TTC549 (cell line): ENCODE measurements at regions not wholly inside any gene's neighbourhood (a gene's known extent, or its start where the extent isn't known, plus 50 kb on each side); places are given as distances from the start of the nearest gene placed in this dataset.
"Not testable (repeated sequence)": the region's sequence is repeated elsewhere in the genome, so short reads cannot be mapped to it uniquely, and the experiment has no call there.

ENCODE experiments used
- FAIRE-seq: peaks from 2 replicates; lab custom pipeline; 2012; peaks lifted over from hg19 to GRCh38; lab: Jason Lieb, UNC

GRCh38 chr1:60914982-60915381 lies 167.4 kb upstream of the NFIA start:
- FAIRE-seq = no peak

GRCh38 chr1:60913708-60914107 lies 168.7 kb upstream of the NFIA start:
- FAIRE-seq = not testable (repeated sequence)

- no peak for FAIRE-seq
Measured at GRCh38 chr1:60913039-60913438, 169.3 kb upstream of the NFIA start.

GRCh38 chr1:60911966-60912697 lies 170.2 kb upstream of the NFIA start:
- no peak for FAIRE-seq

- no peak for FAIRE-seq
Measured at GRCh38 chr1:60908159-60908558, 174.2 kb upstream of the NFIA start.

GRCh38 chr1:60906526-60906925 lies 175.8 kb upstream of the NFIA start:
- FAIRE-seq = no peak

GRCh38 chr1:60906039-60906438 lies 176.3 kb upstream of the NFIA start:
- FAIRE-seq = no peak

GRCh38 chr1:60904099-60904851 lies 178.1 kb upstream of the NFIA start:
- no peak for FAIRE-seq

GRCh38 chr1:60903591-60903990 lies 178.8 kb upstream of the NFIA start:
- no peak for FAIRE-seq

- FAIRE-seq = no peak
Measured at GRCh38 chr1:60899464-60899863, 182.9 kb upstream of the NFIA start.

GRCh38 chr1:60898987-60899386 lies 183.4 kb upstream of the NFIA start:
- FAIRE-seq = no peak

- FAIRE-seq = no peak
Measured at GRCh38 chr1:60898413-60898812, 183.9 kb upstream of the NFIA start.

GRCh38 chr1:60896701-60897363 lies 185.5 kb upstream of the NFIA start:
- no peak for FAIRE-seq

GRCh38 chr1:60895701-60896100 lies 186.7 kb upstream of the NFIA start:
- no peak for FAIRE-seq

GRCh38 chr1:60895252-60895651 lies 187.1 kb upstream of the NFIA start:
- no peak for FAIRE-seq

GRCh38 chr1:60894741-60895140 lies 187.6 kb upstream of the NFIA start:
- FAIRE-seq = no peak

GRCh38 chr1:60894130-60894529 lies 188.2 kb upstream of the NFIA start:
- no peak for FAIRE-seq

- no peak for FAIRE-seq
Measured at GRCh38 chr1:60893136-60893930, 189.0 kb upstream of the NFIA start.

GRCh38 chr1:60891765-60892164 lies 190.6 kb upstream of the NFIA start:
- FAIRE-seq = no peak

- no peak for FAIRE-seq
Measured at GRCh38 chr1:60891281-60891680, 191.1 kb upstream of the NFIA start.

- no peak for FAIRE-seq
Measured at GRCh38 chr1:60890664-60891063, 191.7 kb upstream of the NFIA start.

- FAIRE-seq = no peak
Measured at GRCh38 chr1:60889709-60890108, 192.7 kb upstream of the NFIA start.

- no peak for FAIRE-seq
Measured at GRCh38 chr1:60888126-60888525, 194.2 kb upstream of the NFIA start.
